ENCODE measurements at regions not wholly inside any gene's neighbourhood (a gene's known extent, or its start where the extent isn't known, plus 50 kb on each side); places are given as distances from the start of the nearest gene placed in this dataset.

DNA sequence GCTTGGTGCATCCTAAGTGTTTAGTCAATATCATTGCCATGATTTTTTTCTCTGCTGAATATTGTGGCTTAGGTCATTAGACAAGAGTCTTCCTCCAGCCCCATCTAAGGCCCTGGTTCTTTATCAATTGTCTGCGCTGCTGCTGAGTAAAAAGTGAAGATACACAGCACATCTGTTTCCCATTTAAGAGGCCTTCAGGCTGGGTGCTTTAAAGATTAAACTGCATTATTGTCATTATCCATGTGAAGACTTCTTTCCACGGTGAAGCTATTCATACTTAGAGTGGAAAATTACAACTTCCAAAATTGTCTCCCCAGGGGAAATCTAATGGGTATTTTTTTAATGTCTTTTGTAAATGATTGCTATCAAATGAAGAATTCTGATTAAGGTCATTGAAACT, 719.8 kb upstream of the LRRC4C start:
- DNase-seq (ENCODE audit: low read depth), result no peak

DNA sequence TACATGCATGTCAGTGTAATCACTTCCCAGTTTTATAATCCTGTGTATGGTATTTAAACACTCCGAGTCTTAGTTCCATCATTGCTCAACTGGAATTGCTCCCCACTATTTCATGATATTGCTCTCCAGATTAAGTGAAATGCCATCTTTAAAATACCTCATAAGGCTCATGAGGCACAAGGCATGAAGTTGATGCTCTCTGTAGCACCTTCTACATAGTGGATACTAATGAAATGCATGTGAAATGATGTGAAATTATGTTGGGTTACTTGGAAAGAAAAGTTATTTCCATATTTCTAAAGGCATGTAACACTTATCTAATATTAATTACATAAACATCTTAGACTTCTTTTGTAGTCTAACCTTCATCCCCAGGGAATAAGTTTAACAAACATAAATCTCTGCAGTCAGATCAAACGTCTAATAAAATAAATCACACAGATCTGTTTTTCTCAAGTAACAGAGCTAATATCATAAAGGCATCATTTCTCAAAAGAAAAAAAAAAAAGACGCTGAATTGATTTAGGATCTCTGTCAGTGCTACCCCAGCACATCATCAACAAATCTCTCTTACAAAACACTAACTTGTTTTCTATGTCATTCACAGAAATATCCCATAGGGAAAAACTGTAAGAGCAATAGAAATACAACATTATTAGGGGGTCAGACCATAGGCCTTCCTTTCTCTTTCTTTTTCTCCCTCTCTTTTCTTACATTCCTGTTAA, 736.0 kb upstream of the LRRC4C start:
- DNase-seq (ENCODE audit: low read depth), result no peak

DNA sequence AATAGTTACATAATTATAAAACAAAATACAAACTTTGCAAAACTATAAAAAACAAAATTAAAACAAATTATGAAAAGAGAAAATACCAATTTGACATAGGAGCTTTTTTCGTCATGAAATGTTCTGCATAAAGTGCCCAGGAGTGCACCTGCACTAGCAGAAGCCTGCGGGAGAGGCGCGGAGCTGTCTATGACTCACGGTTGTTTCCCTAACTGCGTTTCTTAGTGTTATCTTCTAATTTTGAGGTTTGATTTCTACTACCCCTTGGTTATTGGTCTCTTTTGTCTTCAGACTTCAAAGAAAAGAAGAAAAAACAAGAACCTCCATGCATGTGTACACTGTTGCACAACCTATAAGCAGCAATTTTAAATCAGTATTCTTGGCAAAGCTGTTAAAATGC, 740.9 kb upstream of the LRRC4C start:
- DNase-seq (ENCODE audit: low read depth), result no peak

DNA sequence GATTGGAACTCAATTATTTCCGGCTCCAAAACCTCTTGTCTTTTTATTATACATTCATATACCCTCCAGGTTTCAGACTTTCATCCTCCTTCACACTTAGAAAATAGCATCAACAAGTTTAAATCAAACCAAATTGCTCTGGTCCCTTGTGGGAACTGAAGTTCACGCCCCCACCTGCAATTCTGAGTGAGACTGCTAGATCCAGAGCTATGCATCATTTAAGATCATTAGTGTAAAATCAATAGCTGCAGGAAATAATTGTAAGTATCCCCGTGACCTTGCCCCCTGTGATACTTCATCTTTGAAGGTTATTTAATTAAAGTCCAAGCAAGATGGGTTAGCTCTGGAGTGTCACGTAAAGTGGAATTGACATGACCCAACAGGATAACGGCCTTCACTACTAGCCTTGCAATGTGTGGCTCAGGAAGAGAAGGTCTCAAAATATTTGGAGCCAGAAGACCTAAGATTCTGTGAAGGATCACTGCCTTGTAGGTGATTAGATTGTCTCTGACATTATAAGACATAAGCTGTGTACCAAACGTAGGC, 742.2 kb upstream of the LRRC4C start:
- DNase-seq (ENCODE audit: low read depth), result no peak

DNA sequence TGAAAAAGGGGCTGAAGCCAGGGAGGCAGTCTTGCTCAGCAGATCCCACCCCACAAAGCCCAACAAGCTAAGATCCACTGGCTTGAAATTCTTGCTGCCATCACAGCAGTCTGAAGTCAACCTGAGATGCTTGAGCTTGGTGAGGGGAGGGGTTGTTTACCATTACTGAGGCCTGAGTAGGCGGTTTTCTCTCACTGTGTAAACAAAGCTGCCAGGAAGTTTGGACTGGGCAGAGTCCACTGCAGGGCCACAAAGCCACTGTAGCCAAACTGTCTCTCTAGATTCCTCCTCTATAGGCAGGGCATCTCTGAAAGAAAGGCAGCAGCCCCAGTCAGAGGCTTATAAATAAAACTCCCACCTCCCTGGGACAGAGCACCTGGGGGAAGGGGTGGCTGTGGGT, 746.1 kb upstream of the LRRC4C start:
- DNase-seq (ENCODE audit: low read depth), result no peak

DNA sequence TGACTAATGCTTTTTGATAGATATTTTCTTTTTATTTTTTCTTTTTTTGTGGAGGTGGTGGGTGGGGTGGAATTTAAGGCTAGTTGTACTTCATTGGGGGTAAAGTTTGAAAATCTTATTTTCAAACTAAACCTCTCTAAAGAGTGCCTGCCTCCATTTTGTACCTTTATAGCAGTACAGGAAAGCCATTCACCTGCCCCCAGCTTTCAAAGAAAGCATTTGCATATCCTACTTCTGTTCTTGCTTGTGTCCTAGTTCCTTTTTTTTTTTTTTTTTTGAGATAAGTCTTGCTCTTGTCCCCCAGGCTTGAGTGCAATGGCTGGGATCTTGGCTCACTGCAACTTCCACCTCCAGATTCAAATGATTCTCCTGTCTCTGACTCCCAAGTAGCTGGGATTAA, 766.2 kb upstream of the LRRC4C start:
- DNase-seq (ENCODE audit: low read depth), result no peak

DNA sequence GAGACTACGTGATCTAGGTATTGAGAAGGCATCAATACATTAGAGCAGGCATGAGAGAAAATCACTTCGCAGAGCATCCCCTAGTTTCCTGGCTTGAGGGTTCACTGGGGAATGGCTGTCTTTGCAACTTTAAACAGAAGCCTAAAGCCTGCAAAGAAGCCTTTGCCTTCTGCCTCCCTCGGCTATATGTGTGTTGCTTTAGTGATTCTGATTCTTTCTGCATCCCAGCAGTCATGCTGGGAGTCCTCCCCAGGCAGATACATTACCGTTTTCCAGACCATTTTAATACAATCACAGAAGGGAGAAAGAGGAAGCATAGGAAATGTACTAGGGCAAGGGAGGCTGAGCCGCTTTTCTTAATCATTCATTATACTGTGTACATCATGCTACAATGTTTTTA, 773.2 kb upstream of the LRRC4C start:
- DNase-seq (ENCODE audit: low read depth), result no peak

DNA sequence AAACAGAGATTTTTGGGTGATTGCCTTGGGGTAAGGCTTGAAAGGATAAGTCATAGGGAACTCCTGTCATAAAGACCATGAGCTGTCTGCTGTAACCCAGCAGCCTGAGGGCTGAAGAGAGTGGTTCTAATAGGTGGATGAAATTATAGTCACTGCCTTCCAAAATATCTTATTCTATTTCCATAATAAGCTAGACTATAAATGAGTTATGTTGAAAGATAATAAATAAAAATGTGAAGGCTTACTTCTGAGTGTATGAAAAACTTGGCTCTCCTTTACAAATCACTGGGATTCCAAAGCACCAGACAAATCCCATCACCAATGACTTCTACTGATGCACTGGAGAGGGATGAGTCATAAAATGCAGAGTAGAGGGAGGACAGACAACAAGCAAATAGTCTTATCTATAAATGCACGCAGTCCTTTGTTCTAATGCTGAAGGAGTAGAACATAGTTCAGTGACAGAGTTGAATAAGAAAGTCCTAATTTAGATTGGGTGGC, 775.0 kb upstream of the LRRC4C start:
- DNase-seq (ENCODE audit: low read depth), result no peak

DNA sequence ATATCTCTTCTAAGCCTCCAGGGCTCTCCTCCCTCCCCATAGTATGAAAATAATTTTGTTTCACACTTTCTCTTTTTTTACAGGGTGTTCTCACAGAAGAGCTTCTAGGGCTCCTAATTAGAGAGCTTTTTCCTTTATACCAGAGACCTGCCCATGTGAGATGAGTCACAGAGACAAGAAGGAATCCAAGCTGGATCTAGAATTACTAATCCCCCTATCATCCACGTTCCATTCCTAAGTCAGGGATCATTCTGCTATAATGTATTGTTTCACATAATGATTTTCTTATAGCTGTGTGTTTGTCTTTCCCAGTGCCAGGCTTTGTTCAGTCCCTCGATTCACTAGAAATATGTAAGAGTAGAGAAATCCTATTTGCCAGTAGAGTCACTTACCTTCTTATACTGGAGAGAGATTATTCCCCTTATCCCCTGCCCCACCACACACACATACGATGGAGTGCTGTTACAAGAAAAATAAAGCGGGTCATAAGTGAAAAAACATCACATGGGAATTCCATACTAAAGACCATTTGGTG, 778.3 kb upstream of the LRRC4C start:
- no peak for DNase-seq (ENCODE audit: low read depth)

DNA sequence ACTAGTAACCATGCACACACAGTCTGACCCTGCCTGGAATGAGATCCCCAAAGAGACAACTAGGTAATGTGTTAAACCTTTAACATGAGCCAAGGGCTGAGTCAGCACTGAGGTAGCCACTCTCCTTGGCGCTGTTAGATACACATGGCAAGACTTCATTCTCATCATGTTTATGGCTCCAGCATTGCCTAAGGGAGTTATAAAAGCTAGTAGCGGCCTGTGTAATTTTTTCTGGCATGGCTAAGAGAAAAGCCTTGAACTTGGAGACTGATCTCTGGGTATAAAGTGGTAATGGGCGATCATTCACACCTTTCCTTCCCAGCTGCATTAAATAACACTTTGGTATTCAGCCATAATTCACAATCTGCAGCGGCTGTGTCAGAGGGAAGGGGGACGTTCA, 779.7 kb upstream of the LRRC4C start:
- DNase-seq (ENCODE audit: low read depth), result no peak

DNA sequence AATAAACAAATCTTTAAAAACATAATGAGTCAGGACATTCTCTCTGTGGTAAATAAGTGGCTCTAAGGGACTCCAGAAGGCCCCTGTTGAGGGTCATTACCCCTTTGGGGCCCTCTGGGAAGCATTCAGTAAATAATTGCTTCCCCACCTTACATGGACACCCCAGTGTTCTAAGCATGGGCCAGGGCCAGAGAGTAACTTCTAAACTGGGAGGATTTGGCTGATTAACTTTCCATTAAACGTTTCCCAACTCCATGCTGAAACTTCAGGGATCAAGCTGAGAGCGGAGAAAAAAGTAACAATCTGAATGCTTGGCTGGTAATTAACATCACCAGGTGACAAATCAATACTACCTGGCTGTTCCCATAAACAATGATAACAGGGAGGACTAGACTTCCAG, 783.9 kb upstream of the LRRC4C start:
- DNase-seq (ENCODE audit: low read depth), result no peak

DNA sequence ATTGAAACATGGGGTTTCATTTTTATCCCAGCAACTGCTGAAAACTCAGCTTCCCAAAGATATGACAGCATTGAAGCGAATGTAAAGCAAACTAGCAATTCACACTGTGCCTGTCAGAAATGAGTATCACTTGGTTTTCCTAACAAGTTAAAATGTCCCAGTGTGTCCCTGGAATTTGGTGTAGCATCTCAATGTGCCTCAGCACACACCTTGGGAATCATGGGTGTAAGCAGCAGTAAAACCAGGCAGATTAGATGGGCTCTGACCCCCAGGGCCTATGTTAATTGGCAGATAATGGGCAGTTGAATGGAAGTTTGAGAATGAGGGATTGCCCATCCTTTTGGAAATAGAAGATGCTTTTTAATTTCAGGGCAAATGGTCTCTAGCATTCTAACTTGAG, 784.9 kb upstream of the LRRC4C start:
- DNase-seq (ENCODE audit: low read depth), result no peak

DNA sequence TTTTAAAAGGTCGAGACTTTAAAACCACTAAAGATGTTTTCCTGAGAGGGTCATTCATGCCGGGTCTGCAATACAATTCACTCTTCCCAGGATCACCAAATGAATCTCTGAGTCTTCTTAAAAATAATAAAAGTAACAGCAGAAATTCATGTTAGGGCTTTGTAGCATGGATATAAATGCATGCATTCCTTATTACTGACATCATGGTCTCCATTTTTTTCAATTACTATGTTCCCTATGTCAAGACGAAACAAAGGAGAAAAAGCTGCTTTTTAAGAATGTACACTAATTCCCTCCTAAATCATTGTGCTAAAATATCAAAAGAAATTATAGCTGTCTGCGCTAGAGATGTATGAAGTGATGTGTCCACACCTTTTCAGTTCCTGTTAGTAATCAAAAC, 789.9 kb upstream of the LRRC4C start:
- DNase-seq (ENCODE audit: low read depth), result no peak

DNA sequence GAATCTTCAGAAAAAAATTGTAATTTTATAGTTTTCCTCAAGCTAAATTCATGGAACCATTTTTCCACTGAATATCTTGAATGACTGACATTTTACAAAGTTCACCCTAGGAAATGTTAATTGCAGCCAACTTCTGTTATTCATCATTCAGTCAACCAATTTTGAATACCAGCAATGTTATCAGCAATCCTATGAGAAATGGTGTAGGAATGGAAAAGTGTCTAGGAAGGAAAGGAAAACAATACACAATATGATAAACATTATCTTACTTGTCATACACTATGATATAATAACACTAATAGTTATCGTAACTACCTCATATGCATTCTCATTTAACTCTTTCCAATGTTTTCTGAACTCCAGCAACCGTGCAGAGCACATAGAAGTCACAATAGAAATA, 790.5 kb upstream of the LRRC4C start:
- no peak for DNase-seq (ENCODE audit: low read depth)

DNA sequence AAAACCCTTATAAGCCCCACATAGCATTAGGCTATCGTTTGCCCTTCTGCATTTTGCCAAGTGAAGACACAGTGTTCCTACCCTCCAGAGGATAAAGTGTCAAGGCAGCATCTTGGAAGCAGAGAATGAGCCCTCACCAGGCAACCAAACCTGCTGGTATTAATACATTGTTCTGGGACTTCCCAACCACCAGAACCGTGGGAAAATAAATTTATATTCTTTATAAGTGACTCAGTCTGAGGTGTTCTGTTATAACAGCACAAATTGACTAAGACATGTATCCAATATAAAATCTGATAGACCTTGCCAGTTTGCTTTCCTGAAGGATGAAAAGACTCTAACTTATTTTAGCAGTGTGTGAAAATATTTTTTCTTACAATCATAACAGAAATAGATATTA, 792.5 kb upstream of the LRRC4C start:
- no peak for DNase-seq (ENCODE audit: low read depth)

DNA sequence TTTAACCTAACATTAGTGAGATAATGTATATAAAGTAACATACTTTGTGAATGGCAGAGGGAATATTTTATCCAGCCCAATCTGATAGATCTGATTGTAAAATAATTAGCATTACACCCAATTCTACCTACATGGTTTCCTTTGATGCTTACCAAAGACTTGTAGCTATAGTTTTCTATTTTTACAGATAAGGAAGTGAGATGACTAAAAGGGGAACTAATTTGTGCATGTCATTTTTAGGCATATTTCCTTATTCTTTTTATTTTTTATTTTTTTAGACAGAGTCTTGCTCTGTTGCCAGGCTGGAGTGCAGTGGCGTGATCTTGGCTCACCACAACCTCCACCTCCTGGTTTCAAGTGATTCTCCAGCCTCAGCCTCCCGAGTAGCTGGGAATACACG, 793.7 kb upstream of the LRRC4C start:
- no peak for DNase-seq (ENCODE audit: low read depth)

DNA sequence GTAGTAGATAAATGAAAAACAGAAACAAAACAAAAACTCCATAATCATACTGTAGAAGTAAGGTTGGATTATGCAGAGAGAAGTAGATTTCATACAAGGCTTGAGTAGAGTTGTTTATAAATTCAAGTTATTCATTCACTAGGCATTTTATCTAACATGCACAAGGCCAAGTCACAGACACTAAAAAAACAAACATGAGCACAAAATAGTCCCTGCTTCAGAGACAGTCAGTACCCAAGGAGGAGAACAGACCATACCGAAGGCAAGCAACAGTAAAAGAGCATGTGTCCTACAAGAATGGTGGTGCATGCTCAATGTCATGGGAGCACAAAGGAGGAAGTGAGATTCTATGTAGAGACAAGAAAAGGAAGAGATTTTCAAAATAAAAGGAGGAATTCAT, 796.5 kb upstream of the LRRC4C start:
- DNase-seq (ENCODE audit: low read depth), result no peak

DNA sequence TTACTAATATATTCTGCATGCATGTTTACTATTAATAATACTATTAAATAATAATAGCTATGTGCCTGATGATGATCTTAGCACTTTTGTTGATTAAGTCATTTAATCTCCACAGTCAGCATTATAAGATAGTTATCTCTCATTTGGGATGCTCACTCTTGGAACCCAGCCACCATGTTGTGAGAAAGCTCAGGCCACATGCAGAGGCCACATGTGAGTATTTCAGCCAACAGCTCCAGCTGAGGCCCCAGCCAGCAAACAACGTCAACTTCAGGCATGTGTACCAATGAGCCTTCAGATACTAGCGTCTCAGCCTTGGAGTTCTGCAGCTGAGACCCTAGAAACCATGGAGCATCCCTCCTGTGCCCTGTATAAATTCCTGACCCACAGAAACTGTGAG, 798.1 kb upstream of the LRRC4C start:
- no peak for DNase-seq (ENCODE audit: low read depth)

DNA sequence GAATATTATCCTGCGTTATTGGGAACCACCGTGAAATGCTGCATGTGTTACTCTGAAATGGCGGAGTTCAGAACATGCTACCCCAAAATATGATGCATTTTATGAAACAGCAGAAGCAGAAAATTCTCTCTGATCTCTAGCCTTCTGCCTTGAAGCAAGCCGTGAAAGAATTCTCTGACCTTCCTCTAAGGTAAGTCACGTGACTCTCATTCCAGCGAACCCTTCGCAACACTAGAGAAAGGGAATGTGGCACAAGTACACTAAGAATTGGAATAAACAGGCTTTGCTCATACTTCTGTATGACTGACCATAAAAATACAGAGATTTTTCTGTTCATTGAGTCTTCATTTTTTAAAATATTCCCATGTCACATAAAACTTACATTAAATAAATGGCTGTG, 805.6 kb upstream of the LRRC4C start:
- no peak for DNase-seq (ENCODE audit: low read depth)

DNA sequence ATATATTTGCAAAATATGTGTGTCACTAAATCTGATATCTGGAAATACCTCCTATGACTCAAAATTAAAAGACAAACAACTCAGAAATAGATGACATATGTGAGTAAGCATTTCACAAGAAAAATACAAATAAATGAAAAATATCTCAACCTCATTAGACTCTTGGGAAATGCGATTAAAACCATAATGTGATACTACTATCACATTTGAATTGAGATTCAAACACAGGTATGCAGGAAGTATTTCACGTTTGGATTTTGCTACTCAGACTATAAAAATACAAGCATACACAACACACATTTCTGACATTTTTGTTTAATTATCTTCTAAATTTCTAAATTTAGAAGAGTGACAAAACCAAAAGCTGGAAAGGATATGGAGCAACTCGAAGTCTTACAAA, 811.9 kb upstream of the LRRC4C start:
- DNase-seq (ENCODE audit: low read depth), result no peak

DNA sequence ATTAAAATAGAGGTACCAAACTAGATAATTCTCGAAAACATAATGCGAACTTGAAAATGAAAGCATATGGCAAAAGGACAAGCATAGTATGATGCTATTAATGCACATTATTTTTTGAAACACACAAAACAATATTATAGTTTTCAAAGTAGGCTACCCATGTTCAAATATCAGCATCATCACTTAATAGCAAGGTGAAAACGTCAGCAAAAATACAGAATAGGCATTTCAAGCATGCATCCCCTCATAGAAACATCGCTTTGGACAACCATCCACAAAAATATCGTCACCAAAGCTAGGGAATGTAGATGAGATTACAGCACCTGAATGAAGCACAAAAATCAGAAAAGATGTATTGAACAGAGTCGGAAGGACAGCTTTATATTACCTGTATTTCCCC, 814.5 kb upstream of the LRRC4C start:
- no peak for DNase-seq (ENCODE audit: low read depth)

DNA sequence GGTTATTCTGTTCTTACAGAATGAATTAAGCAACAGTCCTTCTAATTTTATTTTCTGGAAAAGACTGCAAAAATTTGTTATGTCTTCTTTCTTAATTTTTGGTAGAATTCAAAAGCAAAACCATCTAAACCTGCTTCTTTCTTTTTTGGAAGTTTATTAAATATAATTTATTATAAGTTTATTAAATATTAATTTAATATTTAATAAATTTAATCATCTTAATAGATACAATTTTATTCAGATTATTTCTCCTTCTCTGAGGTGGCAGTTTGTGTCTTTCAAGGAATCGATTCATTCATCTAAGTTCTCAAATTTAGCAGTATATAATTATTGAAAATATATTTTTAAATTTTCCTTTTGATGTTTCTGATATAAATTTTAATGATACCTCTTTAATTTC, 837.5 kb upstream of the LRRC4C start:
- DNase-seq (ENCODE audit: low read depth), result no peak

DNA sequence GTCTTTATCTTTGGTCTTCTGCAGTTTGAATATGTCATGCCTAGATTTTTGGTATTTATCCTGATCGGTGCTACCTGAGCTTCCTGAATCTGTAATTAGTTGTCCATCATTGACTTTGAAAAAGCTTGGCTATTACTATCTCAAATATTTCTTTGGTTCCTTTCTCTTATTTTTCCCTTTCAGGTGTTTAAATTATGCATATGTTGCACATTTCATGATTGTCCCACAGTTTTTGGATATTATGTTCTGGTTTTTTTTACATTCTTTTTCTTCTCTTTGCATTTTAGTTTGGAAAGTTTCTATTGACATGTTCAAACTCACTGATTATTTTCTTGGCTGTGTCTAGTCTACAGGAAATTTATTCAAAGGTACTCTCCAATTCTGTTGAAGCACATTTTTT, 840.3 kb upstream of the LRRC4C start:
- no peak for DNase-seq (ENCODE audit: low read depth)

DNA sequence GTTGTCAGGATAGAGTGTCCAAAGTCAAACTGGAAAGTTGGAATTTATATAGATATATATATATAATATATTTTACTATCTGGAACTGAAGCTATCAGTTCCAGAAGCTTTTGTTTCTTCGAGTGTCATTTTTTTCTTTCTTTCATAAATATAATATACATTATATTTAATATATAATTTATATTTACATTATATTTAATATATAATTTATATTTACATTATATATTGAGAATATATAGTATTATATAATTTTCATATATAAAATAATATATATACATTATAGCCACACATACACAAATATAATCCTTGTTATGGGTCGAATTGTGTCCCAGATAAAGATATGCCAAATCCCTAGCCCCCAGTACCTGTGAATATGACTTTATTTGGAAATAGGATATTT, 842.3 kb upstream of the LRRC4C start:
- DNase-seq (ENCODE audit: low read depth), result no peak

Measured in ELR (cell line).